ENCODE measurements at regions not wholly inside any gene's neighbourhood (a gene's known extent, or its start where the extent isn't known, plus 50 kb on each side); places are given as distances from the start of the nearest gene placed in this dataset.

DNA sequence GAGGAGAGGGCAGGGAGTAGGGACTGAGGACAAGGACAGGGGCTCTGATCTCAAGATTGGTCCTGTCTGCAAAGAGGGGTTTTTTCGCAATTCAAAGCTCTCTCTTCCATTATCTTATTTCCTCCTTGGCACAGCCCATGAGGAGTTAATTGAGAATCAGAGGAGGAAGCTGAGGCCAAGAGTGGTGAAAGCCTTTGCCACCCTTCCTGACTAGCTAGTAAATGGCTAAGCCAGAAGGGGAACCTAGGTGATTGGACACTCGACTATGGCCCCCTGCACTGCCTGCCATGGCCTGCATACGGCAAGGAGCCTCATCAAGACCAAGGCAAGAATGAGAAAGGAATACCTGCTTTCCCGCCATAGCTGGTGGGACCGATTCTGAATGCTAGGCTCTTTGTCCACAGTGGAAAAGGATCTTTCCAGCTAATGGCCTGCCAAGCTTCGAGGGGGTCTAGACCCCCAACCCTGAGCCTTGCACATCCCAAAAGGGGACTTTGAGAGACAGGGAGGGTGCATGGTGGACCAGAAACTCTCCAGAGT, 237.9 kb downstream of the HAUS1 start:
- Histone ChIP-seq H3K4me2 (replicated peaks; ENCODE audit: low read depth, low read length, poor library complexity, severe bottlenecking) (no peak overlapping the region), H2AFZ (ENCODE audit: insufficient read depth, low read depth, low read length, poor library complexity, severe bottlenecking) (no peak overlapping the region), H3K27ac (ENCODE audit: low read length in 2 of 2) (no peak overlapping the region), H3K9me3 (ENCODE audit: control extremely low read depth in 1 of 3, control insufficient read depth in 2 of 3, insufficient read depth in 1 of 3, low read length in 2 of 3) (peaks cover 0 to 4% (median 0%) of the 10 kb centered on the region in 3 donors), H4K20me1 (ENCODE audit: control insufficient read depth, insufficient read depth, low read length, poor library complexity, severe bottlenecking) (no peaks in the 10 kb centered on the region), H3K27me3 (replicated peaks in 1 of 4; ENCODE audit: control extremely low read depth in 1 of 4, control insufficient read depth in 3 of 4, insufficient read depth in 4 of 4, low read length in 3 of 4) (peaks cover 0 to 7% (median 0%) of the 10 kb centered on the region in 4 experiments), H3K79me2 (ENCODE audit: control insufficient read depth, insufficient read depth, low read length) (no peaks in the 10 kb centered on the region), H3K4me1 (ENCODE audit: control insufficient read depth in 2 of 2, insufficient read depth in 2 of 2, low read length in 2 of 2) (peaks cover 31 to 38% of the 10 kb centered on the region in 2 donors), H3K4me3 (ENCODE audit: control extremely low read depth in 1 of 5, extremely low read depth in 1 of 5, insufficient read depth in 1 of 5, low read depth in 2 of 5, low read length in 4 of 5) (no peak overlapping the region), H3K9ac (ENCODE audit: low read length) (no peak overlapping the region), H3K36me3 (replicated peaks in 1 of 2; ENCODE audit: control extremely low read depth in 1 of 2, control insufficient read depth in 1 of 2, extremely low read depth in 1 of 2, insufficient read depth in 2 of 2, low read length in 1 of 2) (no peaks in the 10 kb centered on the region)
- 69% methylated on average over 4 of the region's 6 CpGs for WGBS (ENCODE audit: insufficient coverage)
- ChIA-PET CTCF (no interaction called here), POLR2A (no interaction called here)
- H3K9me3 Mint-ChIP-seq (ENCODE audit: insufficient read depth): no peaks in the 10 kb centered on the region
- peaks cover 28% of the 10 kb centered on the region for H3K4me1 Mint-ChIP-seq
- no peak for ATAC-seq (ENCODE audit: low read depth)
- H3K27me3 Mint-ChIP-seq: peaks cover 28% of the 10 kb centered on the region
- no peak overlapping the region for H3K4me3 Mint-ChIP-seq
- no peak for DNase-seq
- intact Hi-C loops (cut with micrococcal nuclease): no loop called here
- TF ChIP-seq, protein P1, sequence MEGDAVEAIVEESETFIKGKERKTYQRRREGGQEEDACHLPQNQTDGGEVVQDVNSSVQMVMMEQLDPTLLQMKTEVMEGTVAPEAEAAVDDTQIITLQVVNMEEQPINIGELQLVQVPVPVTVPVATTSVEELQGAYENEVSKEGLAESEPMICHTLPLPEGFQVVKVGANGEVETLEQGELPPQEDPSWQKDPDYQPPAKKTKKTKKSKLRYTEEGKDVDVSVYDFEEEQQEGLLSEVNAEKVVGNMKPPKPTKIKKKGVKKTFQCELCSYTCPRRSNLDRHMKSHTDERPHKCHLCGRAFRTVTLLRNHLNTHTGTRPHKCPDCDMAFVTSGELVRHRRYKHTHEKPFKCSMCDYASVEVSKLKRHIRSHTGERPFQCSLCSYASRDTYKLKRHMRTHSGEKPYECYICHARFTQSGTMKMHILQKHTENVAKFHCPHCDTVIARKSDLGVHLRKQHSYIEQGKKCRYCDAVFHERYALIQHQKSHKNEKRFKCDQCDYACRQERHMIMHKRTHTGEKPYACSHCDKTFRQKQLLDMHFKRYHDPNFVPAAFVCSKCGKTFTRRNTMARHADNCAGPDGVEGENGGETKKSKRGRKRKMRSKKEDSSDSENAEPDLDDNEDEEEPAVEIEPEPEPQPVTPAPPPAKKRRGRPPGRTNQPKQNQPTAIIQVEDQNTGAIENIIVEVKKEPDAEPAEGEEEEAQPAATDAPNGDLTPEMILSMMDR (IDR thresholded peaks at IDR 0.05): no peak
- no peak for TF ChIP-seq EZH2 (IDR thresholded peaks at IDR 0.05; ENCODE audit: borderline replicate concordance, insufficient read depth, low read depth, low read length, poor library complexity, severe bottlenecking)
- H3K27ac Mint-ChIP-seq: no peak overlapping the region

DNA sequence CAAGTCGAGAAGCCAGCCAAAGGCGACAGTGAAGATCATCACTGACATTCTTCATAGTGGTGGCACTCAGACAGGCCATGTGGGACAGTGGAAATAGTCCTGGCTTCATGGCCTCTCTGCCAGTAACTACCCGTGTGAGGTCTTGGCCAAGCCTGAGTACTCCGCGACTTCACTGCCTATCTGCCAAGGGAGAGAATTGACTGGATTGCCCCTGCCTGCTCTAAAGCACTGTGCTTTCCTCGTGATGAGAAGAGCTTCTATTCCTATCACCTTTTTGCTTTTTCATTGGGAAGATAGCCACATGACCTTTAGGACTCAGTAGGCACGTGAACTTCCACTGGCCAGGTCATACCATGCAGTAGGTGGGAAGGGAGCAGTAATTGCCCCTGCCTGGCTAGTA, 239.3 kb downstream of the HAUS1 start:
- peaks cover 0 to 4% (median 0%) of the 10 kb centered on the region in 3 donors for H3K9me3 ChIP-seq (ENCODE audit: control extremely low read depth in 1 of 3, control insufficient read depth in 2 of 3, insufficient read depth in 1 of 3, low read length in 2 of 3)
- no peak overlapping the region for H3K27ac ChIP-seq (ENCODE audit: low read length in 2 of 2)
- H4K20me1 ChIP-seq (ENCODE audit: control insufficient read depth, insufficient read depth, low read length, poor library complexity, severe bottlenecking): no peaks in the 10 kb centered on the region
- DNase-seq: no peak
- H3K4me3 ChIP-seq (ENCODE audit: control extremely low read depth in 1 of 5, extremely low read depth in 1 of 5, insufficient read depth in 1 of 5, low read depth in 2 of 5, low read length in 4 of 5): no peak overlapping the region
- ATAC-seq (ENCODE audit: low read depth): no peak
- H3K79me2 ChIP-seq (ENCODE audit: control insufficient read depth, insufficient read depth, low read length): no peaks in the 10 kb centered on the region
- Mint-ChIP-seq H3K9me3 (ENCODE audit: insufficient read depth) (no peaks in the 10 kb centered on the region), H3K27ac (peak overlapping the region; percentile 77), H3K27me3 (peaks cover 14% of the 10 kb centered on the region), H3K4me3 (no peak overlapping the region), H3K4me1 (peaks cover 28% of the 10 kb centered on the region)
- no peak overlapping the region for H3K9ac ChIP-seq (ENCODE audit: low read length)
- H3K4me2 ChIP-seq (replicated peaks; ENCODE audit: low read depth, low read length, poor library complexity, severe bottlenecking): peak overlapping the region; percentile 62
- no peak for TF ChIP-seq EZH2 (IDR thresholded peaks at IDR 0.05; ENCODE audit: borderline replicate concordance, insufficient read depth, low read depth, low read length, poor library complexity, severe bottlenecking)
- TF ChIP-seq, protein P1 (IDR thresholded peaks at IDR 0.05): no peak
- H3K4me1 ChIP-seq (ENCODE audit: control insufficient read depth in 2 of 2, insufficient read depth in 2 of 2, low read length in 2 of 2): peaks cover 31 to 38% of the 10 kb centered on the region in 2 donors
- intact Hi-C loops (cut with micrococcal nuclease): no loop called here
- ChIA-PET CTCF (no interaction called here), POLR2A (no interaction called here)
- 76% methylated on average over 5 of the region's 7 CpGs for WGBS (ENCODE audit: insufficient coverage)
- no peak overlapping the region for H2AFZ ChIP-seq (ENCODE audit: insufficient read depth, low read depth, low read length, poor library complexity, severe bottlenecking)
- no peaks in the 10 kb centered on the region for H3K36me3 ChIP-seq (replicated peaks in 1 of 2; ENCODE audit: control extremely low read depth in 1 of 2, control insufficient read depth in 1 of 2, extremely low read depth in 1 of 2, insufficient read depth in 2 of 2, low read length in 1 of 2)
- H3K27me3 ChIP-seq (replicated peaks in 1 of 4; ENCODE audit: control extremely low read depth in 1 of 4, control insufficient read depth in 3 of 4, insufficient read depth in 4 of 4, low read length in 3 of 4): peaks cover 0 to 3% (median 0%) of the 10 kb centered on the region in 4 experiments

Data from B cell (primary cell).